GM21717 (cell line): ENCODE measurements at regions not wholly inside any gene's neighbourhood (a gene's known extent, or its start where the extent isn't known, plus 50 kb on each side); places are given as distances from the start of the nearest gene placed in this dataset.
"Not testable (repeated sequence)": the region's sequence is repeated elsewhere in the genome, so short reads cannot be mapped to it uniquely, and the experiment has no call there.

Source experiments
- ATAC-seq: cut with Tn5 transposase; IDR thresholded peaks from one replicate; pipeline ENCODE4 v1.9.1; 2021; ENCODE audit warnings: mild to moderate bottlenecking, moderate library complexity; ENCODE audit not compliant: unreplicated experiment

DNA sequence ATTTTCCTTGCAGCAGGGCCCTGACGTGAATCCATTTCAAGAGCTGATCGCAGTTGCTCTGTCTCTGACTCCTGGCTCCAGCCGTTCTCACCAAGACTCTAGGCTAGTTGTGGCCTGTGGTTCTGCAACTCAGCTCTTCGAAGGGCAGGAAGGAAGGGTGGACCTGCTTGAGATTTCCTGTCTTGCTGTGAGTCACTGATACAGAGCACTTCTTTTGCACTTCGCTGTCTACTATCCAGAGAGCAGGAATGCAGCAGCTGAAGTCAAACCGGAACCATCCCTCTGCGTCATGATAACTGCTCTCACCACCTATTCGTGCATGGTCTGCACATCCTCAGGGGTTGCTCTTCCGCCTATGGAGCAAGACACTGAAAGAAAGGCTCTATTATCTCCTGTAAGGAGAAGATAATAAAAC is 59.7 kb downstream of the RAP2B start:
- peak; percentile 97 for ATAC-seq

DNA sequence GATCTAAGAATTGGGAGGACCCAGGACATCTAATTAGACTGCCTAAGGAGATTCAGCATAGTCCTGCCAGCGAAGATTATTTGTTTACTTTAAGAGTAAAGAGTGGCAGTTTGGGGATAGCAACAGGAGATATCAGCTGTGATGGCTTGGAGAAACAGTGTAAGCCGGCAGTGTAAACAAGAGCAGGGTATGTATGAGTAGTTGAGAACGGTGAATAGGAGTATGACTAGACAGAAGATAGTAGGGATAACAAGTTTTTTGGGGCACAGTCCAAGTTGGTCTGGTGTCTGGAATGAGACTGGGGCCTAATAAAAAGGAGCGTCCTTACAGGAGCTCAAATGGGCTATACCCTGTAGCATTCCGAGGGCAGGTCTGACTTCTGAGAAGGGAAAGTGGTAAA is 64.9 kb downstream of the RAP2B start:
- ATAC-seq, result not testable (repeated sequence)

DNA sequence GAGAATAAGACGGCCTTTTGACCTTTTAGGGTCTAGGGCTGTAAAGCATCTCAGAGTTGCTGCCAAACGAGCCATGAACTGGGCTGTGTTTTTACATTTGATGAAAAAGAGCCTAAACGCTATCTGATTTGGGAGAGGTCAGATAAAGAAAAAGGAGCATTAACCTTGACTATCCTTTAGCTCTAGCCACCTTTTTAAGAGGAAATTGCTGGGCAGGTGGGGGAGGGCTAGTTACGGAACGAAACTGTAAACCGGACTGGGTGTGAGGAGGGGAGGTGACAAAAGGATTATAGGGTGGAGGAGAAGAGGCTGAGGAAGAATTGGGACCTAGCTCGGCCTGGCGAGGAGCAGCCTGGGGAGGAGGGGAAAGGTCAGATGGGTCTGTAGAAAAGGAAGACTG is 68.4 kb downstream of the RAP2B start:
- not testable (repeated sequence) for ATAC-seq

DNA sequence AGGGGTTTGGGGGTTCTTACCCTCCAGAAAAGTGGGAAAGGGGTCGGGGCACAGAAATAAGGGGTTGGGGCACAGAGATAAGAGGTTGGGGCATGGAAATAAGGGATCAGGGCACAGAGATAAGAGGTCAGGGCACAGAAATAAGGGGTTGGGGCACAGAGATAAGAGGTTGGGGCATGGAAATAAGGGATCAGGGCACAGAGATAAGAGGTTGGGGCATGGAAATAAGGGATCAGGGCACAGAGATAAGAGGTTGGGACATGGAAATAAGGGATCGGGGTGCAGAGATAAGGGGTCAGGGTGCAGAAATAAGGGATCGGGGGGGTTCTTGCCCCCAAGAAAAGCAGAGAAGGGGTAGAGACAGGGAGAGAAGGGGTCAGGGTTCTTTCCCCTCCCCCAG is 69.2 kb downstream of the RAP2B start:
- ATAC-seq, result not testable (repeated sequence)

DNA sequence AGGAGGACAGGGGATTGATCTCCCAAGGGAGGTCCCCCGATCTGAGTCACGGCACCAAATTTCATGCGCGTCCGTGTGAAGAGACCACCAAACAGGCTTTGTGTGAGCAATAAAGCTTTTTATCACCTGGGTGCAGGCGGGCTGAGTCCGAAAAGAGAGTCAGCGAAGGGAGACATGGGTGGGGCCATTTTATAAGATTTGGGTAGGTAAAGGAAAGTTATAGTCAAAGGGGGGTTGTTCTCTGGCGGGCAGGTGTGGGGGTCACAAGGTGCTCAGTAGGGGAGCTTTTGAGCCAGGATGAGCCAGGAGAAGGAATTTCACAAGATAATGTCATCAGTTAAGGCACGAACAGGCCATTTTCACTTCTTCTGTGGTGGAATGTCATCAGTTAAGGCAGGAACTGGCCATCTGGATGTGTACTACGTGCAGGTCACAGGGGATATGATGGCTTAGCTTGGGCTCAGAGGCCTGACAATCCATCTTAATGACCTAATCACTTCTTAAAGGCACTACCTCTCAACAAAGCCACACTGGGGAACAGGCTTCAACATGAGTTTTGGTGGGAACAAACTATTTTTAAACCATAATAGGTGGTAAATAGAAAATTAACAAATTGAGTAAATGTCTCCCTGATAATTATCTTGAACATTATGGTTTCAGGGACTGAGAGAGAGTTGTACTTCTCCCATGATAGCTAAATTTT is 70.2 kb downstream of the RAP2B start:
- not testable (repeated sequence) for ATAC-seq

DNA sequence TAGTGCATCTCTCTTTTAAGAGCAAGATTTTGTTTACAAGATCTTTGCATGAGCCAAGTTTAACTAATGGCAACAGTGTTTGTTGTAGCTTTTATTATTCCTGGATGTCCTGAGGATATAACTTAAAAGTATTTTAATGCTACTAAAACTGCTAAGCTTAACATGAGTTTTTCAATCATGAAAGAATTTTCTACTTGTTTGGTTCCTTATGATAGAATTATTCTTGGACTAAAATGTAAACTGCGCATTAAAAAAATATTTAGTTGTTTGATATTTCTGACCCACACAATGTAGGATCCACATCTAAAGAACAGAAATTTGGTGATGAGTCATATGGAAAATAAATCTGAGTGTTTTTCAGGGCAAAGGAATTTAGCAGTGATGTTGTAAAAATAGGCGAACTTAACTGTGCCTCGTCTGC is 70.8 kb downstream of the RAP2B start:
- ATAC-seq, result no peak

DNA sequence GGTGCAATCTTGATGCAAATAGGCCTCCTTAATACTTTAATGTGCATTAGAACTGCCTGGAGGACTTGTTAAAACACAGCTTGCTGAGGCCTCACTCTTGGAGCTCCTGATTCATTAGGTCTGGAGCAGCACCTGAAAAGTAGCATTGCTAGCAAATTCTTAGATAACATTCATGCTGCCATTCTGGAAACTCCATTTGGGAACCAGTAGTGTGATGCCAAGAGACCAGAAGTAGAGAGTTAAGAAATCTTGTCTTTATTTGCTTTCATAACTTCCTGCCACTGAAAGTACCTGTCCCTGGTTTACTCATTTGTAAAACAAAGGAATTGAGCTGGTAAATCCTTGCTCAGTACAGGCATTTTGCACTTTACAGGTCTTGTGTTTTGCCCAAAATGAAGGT is 72.0 kb downstream of the RAP2B start:
- ATAC-seq, result no peak

DNA sequence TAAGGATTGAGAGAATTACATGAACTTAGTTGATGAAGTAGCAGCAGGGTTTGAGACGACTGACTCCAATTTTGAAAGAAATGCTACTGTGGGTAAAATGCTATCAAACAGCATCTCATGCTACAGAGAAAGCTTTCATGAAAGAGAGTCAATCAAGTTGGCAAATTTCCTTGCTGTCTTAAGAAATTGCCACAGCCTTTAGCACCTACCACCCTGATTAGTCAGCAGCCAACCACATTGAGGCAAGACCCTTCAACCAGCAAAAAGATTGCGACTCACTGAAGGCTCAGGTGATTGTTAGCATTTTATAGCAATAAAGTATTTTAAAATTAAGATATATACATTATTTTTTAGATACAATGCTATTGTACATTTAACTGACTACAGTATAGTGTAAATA is 80.9 kb downstream of the RAP2B start:
- no peak for ATAC-seq

DNA sequence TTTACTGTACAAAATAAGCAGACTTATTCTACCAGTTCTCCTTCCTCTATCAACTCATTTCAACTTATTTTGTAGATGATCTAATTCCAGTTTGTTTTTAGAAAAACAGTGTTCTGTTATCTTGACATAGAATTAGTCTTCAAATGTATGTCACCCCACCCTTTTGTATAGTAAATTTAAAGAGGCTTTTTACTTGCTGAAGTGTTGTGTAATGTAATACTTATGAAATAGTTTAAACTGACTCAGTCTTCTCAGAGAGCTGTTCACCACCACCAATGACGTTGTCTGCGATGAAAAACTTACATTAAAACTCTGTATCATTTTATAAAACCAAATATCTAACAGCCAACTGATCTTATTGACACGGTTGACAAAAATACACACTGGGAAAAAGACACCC is 82.9 kb downstream of the RAP2B start:
- no peak for ATAC-seq

DNA sequence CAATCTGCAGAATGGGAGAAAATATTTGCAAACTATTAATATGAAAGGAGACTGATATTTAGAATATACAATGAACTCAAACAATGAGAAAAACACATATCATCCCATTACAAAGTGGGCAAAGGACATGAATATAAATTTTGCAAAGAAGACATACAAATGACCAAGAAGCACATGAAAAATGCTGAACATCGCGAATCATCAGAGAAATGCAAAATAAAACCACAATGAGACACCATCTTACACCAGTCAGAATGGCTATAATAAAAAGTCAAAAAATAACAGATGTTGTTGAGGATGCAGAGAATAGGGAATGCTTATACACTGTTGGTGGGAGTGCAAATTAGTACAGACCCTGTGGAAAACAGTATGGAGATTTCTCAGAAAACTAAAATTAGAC is 83.6 kb downstream of the RAP2B start:
- ATAC-seq, result no peak

DNA sequence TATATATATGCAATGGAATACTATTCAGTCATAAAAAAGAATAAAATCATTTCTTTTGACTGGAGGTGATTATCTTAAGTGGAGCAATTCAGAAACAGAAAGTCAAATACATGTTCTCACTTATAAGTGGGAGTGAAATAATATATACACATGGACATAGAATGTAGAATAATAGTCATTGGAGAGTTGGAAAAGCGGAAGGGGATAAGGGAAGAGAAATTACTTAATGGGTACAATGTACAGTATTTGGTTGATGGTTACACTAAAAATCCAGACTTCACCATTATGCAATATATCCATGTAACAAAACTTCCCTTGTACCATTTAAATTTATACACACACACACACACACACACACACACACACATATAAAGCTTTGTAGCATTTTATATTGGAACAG is 84.3 kb downstream of the RAP2B start:
- ATAC-seq, result no peak

DNA sequence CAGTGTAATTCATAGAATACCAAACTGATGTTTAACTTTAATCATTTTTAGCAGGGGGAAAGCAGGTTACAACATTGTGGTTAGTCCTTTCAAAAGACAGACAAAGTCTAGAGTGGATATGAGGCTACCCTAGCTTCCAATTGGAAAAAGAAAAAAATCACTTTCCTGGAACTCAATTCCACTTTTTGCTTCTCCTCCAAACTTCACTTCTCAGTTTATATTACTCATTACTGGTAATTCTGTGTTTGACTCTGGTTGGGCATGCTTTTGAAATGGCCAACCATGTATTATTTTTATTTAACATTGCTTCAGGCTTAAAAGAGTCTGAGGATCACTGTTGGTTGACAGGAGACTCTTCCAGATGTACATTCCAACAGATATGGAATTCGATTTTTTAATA is 84.8 kb downstream of the RAP2B start:
- no peak for ATAC-seq

DNA sequence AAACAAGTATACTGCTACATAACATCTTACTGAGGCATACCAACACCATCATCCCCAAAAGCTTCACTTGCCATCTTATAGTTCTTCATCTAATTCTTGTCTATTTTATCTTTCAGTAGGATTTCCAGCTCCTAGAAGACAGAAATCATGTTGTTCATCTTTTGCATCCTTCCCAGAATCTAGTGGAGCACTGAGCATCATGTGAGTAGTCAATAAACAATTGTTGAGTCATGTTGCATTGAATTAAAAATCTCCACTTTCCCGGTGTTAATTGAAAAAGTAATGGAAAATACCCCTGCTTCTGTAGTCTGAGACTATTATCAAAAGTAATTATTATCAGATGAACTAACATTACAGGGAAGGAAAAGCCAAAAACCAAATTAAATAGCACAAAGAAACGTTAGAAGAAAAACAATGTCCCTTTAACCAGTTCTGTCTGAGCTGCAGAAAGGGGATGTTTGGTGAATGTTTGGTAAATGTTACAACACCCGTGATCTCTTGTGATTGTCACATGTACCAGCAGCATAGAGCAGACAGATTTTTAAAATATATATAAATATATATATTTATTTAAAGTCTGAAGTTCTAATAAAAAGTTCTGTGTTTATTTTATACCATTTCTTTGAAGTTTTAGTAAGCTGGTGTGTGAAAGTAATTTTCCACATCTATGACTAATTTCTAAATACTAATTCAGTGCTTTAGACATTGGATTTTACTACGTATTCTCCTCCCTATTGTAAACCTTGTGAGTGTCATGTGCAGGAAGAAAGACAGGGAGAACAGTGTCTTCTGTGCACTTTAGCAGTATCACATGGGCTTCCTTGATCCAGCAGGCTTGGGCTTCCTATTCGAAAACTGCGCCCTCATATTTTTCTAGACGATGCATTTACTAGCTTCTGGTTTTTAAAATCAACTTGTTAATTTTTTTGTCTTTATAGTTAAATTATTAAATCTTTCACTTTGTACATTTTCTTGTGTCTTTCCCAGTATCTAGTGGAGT is 85.6 kb downstream of the RAP2B start:
- no peak for ATAC-seq

DNA sequence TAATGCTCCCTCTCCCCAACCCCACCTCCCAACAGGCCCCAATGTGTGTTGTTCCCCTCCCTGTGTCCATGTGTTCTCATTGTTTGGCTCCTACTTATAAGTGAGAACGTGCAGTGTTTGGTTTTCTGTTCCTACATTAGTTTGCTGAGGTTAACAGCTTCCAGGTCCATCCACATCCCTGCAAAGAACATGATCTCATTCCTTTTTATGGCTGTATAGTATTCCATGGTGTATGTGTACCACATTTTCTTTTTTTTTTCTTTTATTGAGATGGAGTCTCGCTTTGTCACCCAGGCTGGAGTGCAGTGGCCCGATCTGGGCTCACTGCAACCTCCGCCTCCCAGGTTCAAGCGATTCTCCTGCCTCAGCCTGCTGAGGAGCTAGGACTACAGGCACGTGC is 86.8 kb downstream of the RAP2B start:
- not testable (repeated sequence) for ATAC-seq

DNA sequence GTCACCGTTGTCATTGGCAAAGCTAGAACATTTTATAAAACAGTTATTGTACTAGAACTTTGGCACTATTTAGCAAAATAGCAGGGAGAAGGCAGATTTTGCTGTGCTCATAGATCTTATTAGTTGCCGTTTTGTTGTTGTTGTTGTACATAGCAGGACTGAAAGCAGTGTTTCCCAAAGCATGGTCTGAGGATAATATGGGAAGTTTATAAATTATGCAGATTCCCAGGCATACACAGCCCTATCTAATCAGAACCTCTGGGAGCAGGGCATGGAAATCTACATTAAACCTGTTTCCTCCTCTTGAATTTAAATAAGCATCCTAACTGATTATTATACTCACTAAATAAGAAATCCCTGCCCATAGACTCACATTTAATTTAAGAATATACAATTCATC is 87.9 kb downstream of the RAP2B start:
- no peak for ATAC-seq

DNA sequence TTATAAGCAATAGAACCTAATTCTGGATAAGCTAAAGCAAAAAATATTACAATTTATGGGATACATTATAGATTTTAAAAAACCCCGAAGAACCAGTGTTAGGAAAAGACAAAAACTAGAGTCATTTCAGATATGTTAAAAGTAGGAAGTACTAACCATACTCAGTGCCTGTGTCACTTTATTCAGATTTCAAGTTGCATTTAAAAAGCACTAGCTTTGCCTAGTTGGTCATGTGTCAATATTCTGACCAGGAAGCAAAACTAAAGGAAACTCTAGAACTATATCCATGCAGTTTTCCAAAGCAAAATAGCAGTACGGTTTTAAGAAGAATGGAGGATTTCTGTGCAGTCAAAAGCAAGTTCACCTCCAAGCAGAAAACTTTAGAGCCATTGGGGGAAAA is 88.4 kb downstream of the RAP2B start:
- ATAC-seq, result no peak

DNA sequence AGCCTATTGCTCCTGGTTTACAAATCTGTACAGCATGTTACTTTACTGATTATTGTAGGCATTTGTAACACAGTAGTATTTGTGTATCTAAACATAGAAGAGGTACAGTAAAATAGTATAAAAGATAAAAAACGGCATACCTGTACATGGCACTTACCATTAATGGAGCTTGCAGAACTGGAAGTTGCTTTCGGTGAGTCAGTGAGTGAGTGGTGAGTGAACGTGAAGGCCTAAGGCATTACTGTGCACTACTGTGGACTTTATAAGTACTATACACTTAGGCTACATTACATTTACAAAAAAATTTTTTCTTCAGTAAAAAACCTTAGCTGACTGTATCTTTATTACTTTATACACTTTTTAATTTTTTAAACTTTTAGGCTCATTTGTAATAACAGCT is 90.9 kb downstream of the RAP2B start:
- no peak for ATAC-seq

DNA sequence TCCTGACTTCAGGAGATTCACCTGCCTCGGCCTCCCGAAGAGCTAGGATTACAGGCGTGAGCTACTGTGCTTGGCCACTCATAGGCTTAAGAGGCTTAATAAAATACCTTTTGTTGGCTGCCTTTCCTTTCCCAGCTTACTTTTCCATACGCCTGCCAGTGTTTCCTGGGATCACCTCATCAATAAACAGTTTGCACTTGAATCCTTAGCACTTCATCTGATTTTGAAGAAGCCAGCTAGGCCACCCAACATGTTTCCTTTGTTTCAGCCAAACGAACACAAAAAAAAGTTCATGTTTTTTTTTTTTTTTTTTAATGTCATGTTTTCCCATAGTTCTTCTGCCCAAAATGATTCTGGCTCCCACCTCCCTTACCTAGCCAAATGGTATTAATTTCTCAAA is 92.3 kb downstream of the RAP2B start:
- ATAC-seq, result no peak

DNA sequence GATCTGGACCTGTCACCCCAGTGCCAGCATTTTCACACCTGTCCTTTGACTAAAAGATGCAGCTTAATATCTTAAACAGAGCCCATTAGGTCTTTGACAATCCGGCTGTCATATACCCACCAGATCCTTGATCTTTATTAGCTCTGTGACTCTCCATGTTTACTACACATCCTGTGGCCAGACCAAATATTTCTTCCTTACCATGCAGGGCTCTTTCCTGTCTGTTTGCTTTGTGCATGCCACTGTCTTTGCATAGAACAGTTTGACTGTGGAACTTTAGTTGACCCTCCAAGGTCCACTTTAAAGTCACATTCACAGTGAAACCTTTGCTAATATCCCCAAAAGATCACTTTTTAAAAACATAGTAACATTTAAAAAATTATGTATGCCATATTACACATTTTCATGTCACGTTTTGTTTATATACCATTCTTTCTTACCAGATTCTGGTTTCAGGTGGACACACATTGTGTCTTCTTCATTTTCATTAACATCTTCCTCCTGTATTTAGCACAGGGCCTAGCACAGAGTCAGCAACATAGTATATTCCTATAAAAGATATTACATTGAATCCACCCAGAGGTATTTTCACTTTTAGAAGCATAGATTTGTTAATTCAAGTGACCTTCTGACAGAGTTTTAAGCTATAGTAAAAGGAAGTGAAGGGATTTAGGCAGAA is 95.8 kb downstream of the RAP2B start:
- no peak for ATAC-seq

DNA sequence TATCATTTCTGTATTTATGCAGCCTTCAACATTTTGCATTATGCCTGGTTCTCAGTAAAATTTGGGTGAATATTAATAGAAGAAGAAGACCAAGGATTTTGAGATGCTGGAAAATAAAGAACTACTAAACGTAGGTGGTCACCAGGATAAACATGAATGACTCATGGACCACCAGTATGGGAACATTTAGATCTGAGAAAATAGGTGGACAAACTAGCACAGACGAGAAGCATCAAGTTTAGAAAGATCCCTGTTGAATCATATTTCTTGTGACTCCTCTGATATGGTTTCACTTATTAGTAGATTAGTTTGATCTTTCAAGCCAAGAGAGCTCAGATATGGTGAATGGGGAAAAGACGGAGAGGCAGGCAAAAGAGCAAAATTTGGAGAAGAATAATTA is 97.9 kb downstream of the RAP2B start:
- no peak for ATAC-seq

DNA sequence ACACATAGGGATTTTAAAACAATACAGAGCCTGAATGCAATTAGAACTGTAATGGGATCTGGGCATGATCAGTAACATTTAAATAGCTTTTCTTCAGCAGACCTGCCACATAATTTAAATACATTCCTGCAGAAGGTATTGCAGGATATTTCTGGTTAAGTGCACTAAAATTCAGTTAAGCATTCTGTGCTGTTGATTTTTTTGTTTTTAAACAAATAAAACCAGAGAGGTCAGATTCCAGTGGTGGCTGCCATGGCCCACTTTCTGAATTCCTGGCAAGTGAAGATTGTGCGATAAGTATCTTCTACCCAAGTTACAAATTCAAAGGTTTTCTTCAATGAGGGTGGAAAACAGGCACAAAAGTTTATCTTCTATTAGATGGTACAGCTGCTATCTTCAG is 98.7 kb downstream of the RAP2B start:
- ATAC-seq, result no peak

DNA sequence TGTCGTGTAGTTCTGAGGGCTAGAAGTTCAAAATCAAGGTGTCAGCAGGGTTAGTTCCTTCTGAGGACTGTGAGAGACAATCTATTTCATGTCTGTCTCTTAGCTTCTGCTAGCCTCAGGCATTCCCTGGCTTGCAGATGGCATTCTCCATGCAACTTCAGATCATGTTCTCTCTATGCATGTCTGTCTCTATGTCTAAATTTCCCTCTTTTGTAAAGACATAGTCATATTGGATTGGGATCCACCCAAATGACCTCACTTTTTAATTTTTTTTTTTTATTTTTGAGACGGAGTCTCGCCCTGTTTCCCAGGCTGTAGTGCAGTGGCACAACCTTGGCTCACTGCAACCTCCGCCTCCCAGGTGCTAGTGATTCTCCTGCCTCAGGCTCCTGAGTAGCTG is 104.6 kb downstream of the RAP2B start:
- ATAC-seq, result no peak
